Muscle layer of duodenum (tissue), 2 donors: ENCODE measurements at regions not wholly inside any gene's neighbourhood (a gene's known extent, or its start where the extent isn't known, plus 50 kb on each side); places are given as distances from the start of the nearest gene placed in this dataset.
"Not testable (repeated sequence)": the region's sequence is repeated elsewhere in the genome, so short reads cannot be mapped to it uniquely, and the experiment has no call there.

Source experiments
- H3K27ac ChIP-seq: one replicate; pipeline ENCODE4 v1.7.0; 2013; ENCODE audit warnings: mild to moderate bottlenecking, low read length
- H3K27me3 ChIP-seq: one replicate; pipeline ENCODE4 v1.7.0; 2013; ENCODE audit warnings: low read depth, mild to moderate bottlenecking, control low read depth, low read length
- H3K36me3 ChIP-seq, 2 donors: one replicate each; pipeline ENCODE4 v1.7.0; 2013; ENCODE audit warnings: low read length in 2 of 2, control low read depth in 1 of 2, mild to moderate bottlenecking in 1 of 2; ENCODE audit not compliant: insufficient read depth in 2 of 2, control insufficient read depth in 1 of 2
- H3K4me1 ChIP-seq, 2 donors: one replicate each; pipeline ENCODE4 v1.7.0; 2013; ENCODE audit warnings: low read length in 2 of 2, mild to moderate bottlenecking in 2 of 2, control low read depth in 1 of 2, moderate library complexity in 1 of 2; ENCODE audit not compliant: insufficient read depth in 2 of 2, control insufficient read depth in 1 of 2
- H3K4me3 ChIP-seq, 2 donors: one replicate each; pipeline ENCODE4 v1.7.0; 2013; ENCODE audit warnings: low read length in 2 of 2, low read depth in 1 of 2, mild to moderate bottlenecking in 1 of 2
- H3K9me3 ChIP-seq, 2 donors: one replicate each; pipeline ENCODE4 v1.7.0; 2013; ENCODE audit warnings: low read length in 2 of 2, control low read depth in 1 of 2, mild to moderate bottlenecking in 1 of 2; ENCODE audit not compliant: control insufficient read depth in 1 of 2
- donor health status: healthy.

- H3K36me3 ChIP-seq = no peaks in the 10 kb centered on the region
- H3K4me3 ChIP-seq = no peak overlapping the region
Measured at GRCh38 chr14:52202151-52202550, 65.3 kb upstream of the PTGDR start.

GRCh38 chr14:52190337-52190931, 77.1 kb upstream of the PTGDR start:
- H3K9me3 ChIP-seq = no peaks in the 10 kb centered on the region
- no peaks in the 10 kb centered on the region for H3K27me3 ChIP-seq
- H3K4me3 ChIP-seq = no peak overlapping the region
- H3K27ac ChIP-seq = no peak overlapping the region
- no peaks in the 10 kb centered on the region for H3K4me1 ChIP-seq
- H3K36me3 ChIP-seq = no peaks in the 10 kb centered on the region

More at GRCh38 chr14:52202151-52202550, 65.3 kb upstream of the PTGDR start:
- no peaks in the 10 kb centered on the region for H3K27me3 ChIP-seq
- no peaks in the 10 kb centered on the region for H3K9me3 ChIP-seq
- no peaks in the 10 kb centered on the region for H3K4me1 ChIP-seq
- no peak overlapping the region for H3K27ac ChIP-seq

GRCh38 chr14:52189325-52189724, 78.2 kb upstream of the PTGDR start:
- Histone ChIP-seq H3K4me3 (no peak overlapping the region), H3K9me3 (no peaks in the 10 kb centered on the region), H3K36me3 (no peaks in the 10 kb centered on the region), H3K27me3 (no peaks in the 10 kb centered on the region), H3K27ac (no peak overlapping the region), H3K4me1 (no peaks in the 10 kb centered on the region)

- Histone ChIP-seq H3K4me3 (no peak overlapping the region), H3K27ac (no peak overlapping the region), H3K36me3 (no peaks in the 10 kb centered on the region), H3K27me3 (no peaks in the 10 kb centered on the region), H3K4me1 (no peaks in the 10 kb centered on the region), H3K9me3 (no peaks in the 10 kb centered on the region)
Measured at GRCh38 chr14:52188381-52188780, 79.1 kb upstream of the PTGDR start.

GRCh38 chr14:52185178-52185577, 82.3 kb upstream of the PTGDR start:
- Histone ChIP-seq H3K36me3 (no peaks in the 10 kb centered on the region), H3K27ac (no peak overlapping the region), H3K4me3 (no peak overlapping the region), H3K27me3 (no peaks in the 10 kb centered on the region), H3K4me1 (no peaks in the 10 kb centered on the region), H3K9me3 (no peaks in the 10 kb centered on the region)

- no peak overlapping the region for H3K4me3 ChIP-seq
- no peaks in the 10 kb centered on the region for H3K4me1 ChIP-seq
- H3K36me3 ChIP-seq = no peaks in the 10 kb centered on the region
- H3K27me3 ChIP-seq = no peaks in the 10 kb centered on the region
- H3K27ac ChIP-seq = no peak overlapping the region
- H3K9me3 ChIP-seq = no peaks in the 10 kb centered on the region
Measured at GRCh38 chr14:52182853-52183252, 84.6 kb upstream of the PTGDR start.

GRCh38 chr14:52179141-52179790, 88.2 kb upstream of the PTGDR start:
- no peaks in the 10 kb centered on the region for H3K36me3 ChIP-seq
- H3K27me3 ChIP-seq = no peaks in the 10 kb centered on the region
- no peaks in the 10 kb centered on the region for H3K9me3 ChIP-seq
- H3K4me1 ChIP-seq = no peaks in the 10 kb centered on the region
- H3K4me3 ChIP-seq = no peak overlapping the region
- no peak overlapping the region for H3K27ac ChIP-seq

- H3K27me3 ChIP-seq = no peaks in the 10 kb centered on the region
- H3K4me3 ChIP-seq = no peak overlapping the region
- peaks cover 6 to 20% of the 10 kb centered on the region in 2 donors for H3K9me3 ChIP-seq
- H3K36me3 ChIP-seq = no peaks in the 10 kb centered on the region
- no peak overlapping the region for H3K27ac ChIP-seq
- no peaks in the 10 kb centered on the region for H3K4me1 ChIP-seq
Measured at GRCh38 chr14:52175982-52176502, 91.5 kb upstream of the PTGDR start.

- H3K4me3 ChIP-seq, H3K4me1 ChIP-seq, H3K36me3 ChIP-seq, H3K27me3 ChIP-seq, H3K27ac ChIP-seq: not testable (repeated sequence)
- peaks cover 6 to 23% of the 10 kb centered on the region in 2 donors for H3K9me3 ChIP-seq
Measured at GRCh38 chr14:52171932-52172331, 95.6 kb upstream of the PTGDR start.

GRCh38 chr14:52166822-52167221, 98.0 kb upstream of the NID2 start:
- Histone ChIP-seq H3K9me3 (peaks cover 0 to 9% of the 10 kb centered on the region in 2 donors), H3K27me3 (no peaks in the 10 kb centered on the region), H3K4me3 (no peak overlapping the region), H3K36me3 (no peaks in the 10 kb centered on the region), H3K27ac (no peak overlapping the region), H3K4me1 (no peaks in the 10 kb centered on the region)

GRCh38 chr14:52155651-52156213, 86.9 kb upstream of the NID2 start:
- Histone ChIP-seq H3K36me3 (no peaks in the 10 kb centered on the region), H3K27me3 (no peaks in the 10 kb centered on the region), H3K9me3 (no peaks in the 10 kb centered on the region), H3K4me3 (no peak overlapping the region), H3K4me1 (no peaks in the 10 kb centered on the region), H3K27ac (no peak overlapping the region)
